K562 (cell line): ENCODE measurements at regions not wholly inside any gene's neighbourhood (a gene's known extent, or its start where the extent isn't known, plus 50 kb on each side); places are given as distances from the start of the nearest gene placed in this dataset.

ENCODE experiments used
- ATAC-seq: fragments of 200-7000 bp; cut with Tn5 transposase; 3 replicates; pipeline ENCODE4 v1.9.1; 2020; ENCODE audit warnings: moderate library complexity
- BruUV-seq: library from RNA; stranded (reverse); fragments of 400-500 nt; replicated peaks from 2 replicates; lab custom pipeline; 2021; lab: Mats Ljungman, UMichigan
- CTCF ChIA-PET: fragments of 300-600 bp; formaldehyde crosslinking; extraction: SDS; loops from one replicate; lab custom pipeline; 2021; ENCODE audit warnings: low intra/inter-chr PET ratio; lab: Yijun Ruan, JAX
- POLR2A ChIA-PET: fragments of 300-600, 350-650 bp; sonication (Branson Sonifier 250); formaldehyde crosslinking; extraction: SDS; loops from one replicate; lab custom pipeline; 2021; ENCODE audit warnings: antibody characterized with exemption, inconsistent platforms; lab: Yijun Ruan, JAX
- DNase-seq, 4 experiments: peaks; one replicate each; pipeline versions ENCODE4 v3.0.0 to v3.0.0-alpha.2; 2011 to 2018; ENCODE audit warnings: low spot score in 3 of 4, mixed read lengths in 3 of 4; ENCODE audit errors: extremely low read depth in 1 of 4
- FAIRE-seq: peaks from 2 replicates; lab custom pipeline; 2011; peaks lifted over from hg19 to GRCh38; lab: Jason Lieb, UNC
- H2AFZ ChIP-seq: 2 replicates; pipeline ENCODE4 v1.6.0; 2011; ENCODE audit warnings: low read depth, low read length, control low read depth, inconsistent platforms
- H3K27ac ChIP-seq: fragments of 200-600 bp; 3 replicates; pipeline ENCODE4 v1.8.0; 2011; ENCODE audit warnings: low read depth, mild to moderate bottlenecking, control low read depth, inconsistent platforms, low read length, moderate library complexity, mixed read lengths; ENCODE audit errors: extremely low read depth
- H3K27me3 ChIP-seq, 2 experiments: fragments of 300-600 bp in 1 of 2; 2 replicates in 1 of 2; 3 replicates in 1 of 2; pipeline versions ENCODE4 v1.6.0 to v1.8.0; 2011; ENCODE audit warnings: inconsistent platforms in 2 of 2, low read length in 2 of 2, mild to moderate bottlenecking in 1 of 2, mixed read lengths in 1 of 2, moderate library complexity in 1 of 2; ENCODE audit not compliant: control insufficient read depth in 2 of 2, insufficient read depth in 2 of 2
- H3K36me3 ChIP-seq: fragments of 300-600 bp; 3 replicates; pipeline ENCODE4 v1.8.0; 2011; ENCODE audit warnings: mild to moderate bottlenecking, low read length, inconsistent platforms; ENCODE audit not compliant: control insufficient read depth, insufficient read depth
- H3K4me1 ChIP-seq, 2 experiments: fragments of 200-600 bp in 1 of 2; replicated peaks in 1 of 2; 2 replicates in 1 of 2; 3 replicates in 1 of 2; pipeline versions ENCODE4 v1.5.1 to v1.8.0; 2011; ENCODE audit warnings: inconsistent platforms in 2 of 2, low read length in 2 of 2, mild to moderate bottlenecking in 1 of 2, mixed read lengths in 1 of 2, moderate library complexity in 1 of 2; ENCODE audit not compliant: control insufficient read depth in 2 of 2, insufficient read depth in 2 of 2
- H3K4me2 ChIP-seq: 2 replicates; pipeline ENCODE4 v1.6.1; 2011; ENCODE audit warnings: low read length, control low read depth, inconsistent platforms, mixed read lengths; ENCODE audit not compliant: insufficient read depth
- H3K4me3 ChIP-seq: fragments of 200-600 bp; sonication (generic), shearing (Covaris generic); 2 replicates; pipeline ENCODE4 v1.5.1; 2016; ENCODE audit warnings: control low read depth, inconsistent platforms
- H3K79me2 ChIP-seq: fragments of 200-600 bp; 3 replicates; pipeline ENCODE4 v1.8.0; 2011; ENCODE audit warnings: low read length, inconsistent platforms; ENCODE audit not compliant: control insufficient read depth, insufficient read depth
- H3K9ac ChIP-seq, 2 experiments: 2 replicates each; pipeline versions ENCODE4 v1.6.0 to v1.6.1; 2011; ENCODE audit warnings: low read depth in 2 of 2, low read length in 2 of 2, control low read depth in 1 of 2, inconsistent platforms in 1 of 2, mild to moderate bottlenecking in 1 of 2, mixed read lengths in 1 of 2; ENCODE audit not compliant: insufficient read depth in 1 of 2
- H3K9me1 ChIP-seq: one replicate; pipeline ENCODE4 v1.6.0; 2011; ENCODE audit warnings: inconsistent platforms, mild to moderate bottlenecking, low read length, moderate library complexity; ENCODE audit not compliant: control insufficient read depth, insufficient read depth
- H3K9me3 ChIP-seq: replicated peaks from 2 replicates; pipeline ENCODE4 v1.5.1; 2011; ENCODE audit warnings: low read depth, low read length, inconsistent platforms; ENCODE audit not compliant: control insufficient read depth, insufficient read depth
- H4K20me1 ChIP-seq: replicated peaks from 2 replicates; pipeline ENCODE4 v1.6.1; 2011; ENCODE audit warnings: low read length, inconsistent platforms, mixed read lengths; ENCODE audit not compliant: control insufficient read depth, insufficient read depth
- ARHGAP35 ChIP-seq: fragments of 450-650 bp; IDR thresholded peaks from 2 replicates; pipeline ENCODE4 v1.6.1; 2018; ENCODE audit not compliant: partially characterized antibody
- ATF4 ChIP-seq: fragments of 450-650 bp; formaldehyde crosslinking; IDR thresholded peaks from 2 replicates; pipeline ENCODE4 v1.4.0; 2022; ENCODE audit warnings: mild to moderate bottlenecking, moderate library complexity
- BCL6 ChIP-seq: fragments of 250-450 bp; sonication (Bioruptor Pico); IDR thresholded peaks from 2 replicates; pipeline ENCODE4 v1.4.0; 2020
- CEBPB ChIP-seq: fragments of 450-650 bp; IDR thresholded peaks from 2 replicates; pipeline ENCODE4 v1.6.1; 2016; ENCODE audit warnings: missing genetic modification characterization, missing compliant biosample characterization
- DPF2 ChIP-seq: fragments of 450-650 bp; IDR thresholded peaks from 2 replicates; pipeline ENCODE4 v1.6.1; 2016
- GTF2A2 ChIP-seq: IDR thresholded peaks from 2 replicates; pipeline ENCODE4 v1.6.1; 2016; ENCODE audit warnings: mild to moderate bottlenecking, missing genetic modification characterization, missing compliant biosample characterization
- MCM2 ChIP-seq: fragments of 450-650 bp; IDR thresholded peaks from 2 replicates; pipeline ENCODE4 v1.6.1; 2017; ENCODE audit warnings: low read depth, mild to moderate bottlenecking
- MTF1 ChIP-seq: fragments of 250-450 bp; sonication (Bioruptor Pico); IDR thresholded peaks from 2 replicates; pipeline ENCODE4 v1.9.0; 2021; ENCODE audit warnings: moderate library complexity, mild to moderate bottlenecking, inconsistent platforms, borderline replicate concordance
- NCOA6 ChIP-seq: fragments of 450-650 bp; IDR thresholded peaks from 2 replicates; pipeline ENCODE4 v1.6.1; 2017; ENCODE audit warnings: mild to moderate bottlenecking
- POLR2AphosphoS5 ChIP-seq: IDR thresholded peaks from 2 replicates; pipeline ENCODE4 v1.6.1; 2011; ENCODE audit warnings: mild to moderate bottlenecking, low read depth, low read length, moderate library complexity; ENCODE audit not compliant: control insufficient read depth, insufficient read depth
- RAD51 ChIP-seq: fragments of 450-650 bp; IDR thresholded peaks from 2 replicates; pipeline ENCODE4 v1.7.1; 2016; ENCODE audit warnings: low read depth, mild to moderate bottlenecking, borderline replicate concordance
- SRSF9 ChIP-seq: fragments of 200-400 bp; formaldehyde crosslinking; IDR thresholded peaks from 2 replicates; pipeline ENCODE4 v1.6.1; 2017; ENCODE audit warnings: low read depth, low read length, borderline replicate concordance
- YBX1 ChIP-seq: fragments of 450-650 bp; IDR thresholded peaks from 2 replicates; pipeline ENCODE4 v1.7.1; 2016; ENCODE audit warnings: mild to moderate bottlenecking
- ZBTB40 ChIP-seq, 2 experiments: fragments of 450-650 bp in 1 of 2; sonication (generic) in 1 of 2; formaldehyde crosslinking in 1 of 2; IDR thresholded peaks; 2 replicates each; pipeline versions ENCODE4 v1.7.1 to v1.9.0; 2016 to 2022; ENCODE audit warnings: inconsistent platforms in 1 of 2, mild to moderate bottlenecking in 1 of 2, missing genetic modification reagents in 1 of 2
- WGBS: fragments of 100-300 bp; shearing (Covaris generic); methylation state at CpG from one replicate; pipeline ENCODE4 v1.1.6; 2016; ENCODE audit warnings: low coverage, mixed read lengths; ENCODE audit not compliant: insufficient coverage; ENCODE audit errors: missing lambda C conversion rate; 5-methylcytosine and 5-hydroxymethylcytosine counted together
- in situ Hi-C: fragments of 300-500 bp; cut with MboI; formaldehyde crosslinking; loops from 4 replicates; pipeline ENCODE4 v1.15.0; 2018; ENCODE audit warnings: inconsistent platforms, mixed read lengths
- intact Hi-C: fragments of 100-400 bp; cut with micrococcal nuclease; formaldehyde crosslinking; loops from 2 replicates; pipeline ENCODE4 v1.14.2; 2022

- Histone ChIP-seq H3K4me3 (no peak overlapping the region), H3K27me3 (no peaks in the 10 kb centered on the region), H4K20me1 (no peaks in the 10 kb centered on the region), H3K36me3 (no peaks in the 10 kb centered on the region), H3K9me3 (no peaks in the 10 kb centered on the region; the same call in 1 of the 2 replicates), H3K9me1 (no peaks in the 10 kb centered on the region), H3K4me2 (no peak overlapping the region), H3K4me1 (no peaks in the 10 kb centered on the region), H3K9ac (no peak overlapping the region), H3K79me2 (no peaks in the 10 kb centered on the region), H3K27ac (no peak overlapping the region), H2AFZ (no peak overlapping the region)
- in situ Hi-C loops (no loop called here), intact Hi-C loops (no loop called here)
- POLR2A ChIA-PET = no interaction called here
- FAIRE-seq (no peak), DNase-seq (no peak), ATAC-seq (no peak)
- BruUV-seq = no TSS peak
- WGBS = 0% methylated on average over 3 of the region's 3 CpGs
- CTCF ChIA-PET = no interaction called here
- TF ChIP-seq MCM2 = no peak
- no peak for TF ChIP-seq ARHGAP35
- no peak for TF ChIP-seq BCL6
- TF ChIP-seq ATF4 (CRISPR knock-in tag) = no peak
- TF ChIP-seq SRSF9 = no peak
- no peak for TF ChIP-seq MTF1 (CRISPR knock-in tag)
- no peak for TF ChIP-seq POLR2AphosphoS5
- no peak for TF ChIP-seq GTF2A2 (tag)
- no peak for TF ChIP-seq CEBPB (tag)
- TF ChIP-seq ZBTB40 (IDR thresholded peaks at IDR 0.05) = no peak
- TF ChIP-seq ZBTB40 (CRISPR knock-in tag; IDR thresholded peaks at IDR 0.05) = no peak
- TF ChIP-seq NCOA6 = no peak
- no peak for TF ChIP-seq DPF2
- no peak for TF ChIP-seq YBX1
- no peak for TF ChIP-seq RAD51
Observed at GRCh38 chr4:62288808-62289541, 1088.8 kb downstream of the ADGRL3 start.
